CD14-positive monocyte (primary cell): ENCODE measurements at regions not wholly inside any gene's neighbourhood (a gene's known extent, or its start where the extent isn't known, plus 50 kb on each side); places are given as distances from the start of the nearest gene placed in this dataset.

Experiments
- DNase-seq, 3 donors: peaks; one replicate each; pipeline ENCODE4 v3.0.0-alpha.2; 2011 to 2022
- H2AFZ ChIP-seq: 2 replicates; pipeline ENCODE4 v1.6.0; 2012; ENCODE audit warnings: mild to moderate bottlenecking, low read depth, low read length, inconsistent platforms; ENCODE audit not compliant: insufficient read depth, poor library complexity, severe bottlenecking
- H3K27ac ChIP-seq, 2 donors: 1 replicate in 1 of 2; 2 replicates in 1 of 2; pipeline ENCODE4 v1.5.1; 2012 to 2013; ENCODE audit warnings: low read length in 2 of 2, control low read depth in 1 of 2, inconsistent platforms in 1 of 2, low read depth in 1 of 2, mild to moderate bottlenecking in 1 of 2
- H3K27me3 ChIP-seq, 2 donors: one replicate each; pipeline versions ENCODE4 v1.6.0 to v1.6.1; 2011 to 2013; ENCODE audit warnings: low read length in 2 of 2; ENCODE audit not compliant: control insufficient read depth in 2 of 2, insufficient read depth in 2 of 2
- H3K36me3 ChIP-seq, 2 donors: replicated peaks in 1 of 2; 1 replicate in 1 of 2; 2 replicates in 1 of 2; pipeline versions ENCODE4 v1.5.1 to v1.6.1; 2012 to 2013; ENCODE audit warnings: low read length in 2 of 2, control low read depth in 1 of 2, inconsistent platforms in 1 of 2, mild to moderate bottlenecking in 1 of 2; ENCODE audit not compliant: insufficient read depth in 2 of 2, control insufficient read depth in 1 of 2
- H3K4me1 ChIP-seq, 2 donors: 1 replicate in 1 of 2; 2 replicates in 1 of 2; pipeline versions ENCODE4 v1.5.1 to v1.6.1; 2012 to 2013; ENCODE audit warnings: low read length in 2 of 2, control low read depth in 1 of 2, inconsistent platforms in 1 of 2, mild to moderate bottlenecking in 1 of 2, moderate library complexity in 1 of 2; ENCODE audit not compliant: insufficient read depth in 2 of 2, control insufficient read depth in 1 of 2
- H3K4me2 ChIP-seq: replicated peaks from 2 replicates; pipeline ENCODE3; 2012; ENCODE audit warnings: low read length, moderate library complexity, mild to moderate bottlenecking; ENCODE audit not compliant: poor library complexity, severe bottlenecking; ENCODE audit errors: extremely low read depth
- H3K4me3 ChIP-seq, 3 experiments: fragments of 200-600 bp in 1 of 3; sonication (generic) in 1 of 3; replicated peaks in 1 of 3; 1 replicate in 2 of 3; 2 replicates in 1 of 3; pipeline ENCODE4 v1.5.1; 2011 to 2013; ENCODE audit warnings: low read length in 3 of 3, mild to moderate bottlenecking in 3 of 3, control low read depth in 2 of 3, low read depth in 2 of 3, inconsistent platforms in 1 of 3, moderate library complexity in 1 of 3
- H3K79me2 ChIP-seq: 2 replicates; pipeline ENCODE4 v1.6.0; 2012; ENCODE audit warnings: mild to moderate bottlenecking, control low read depth, inconsistent platforms, low read length, moderate library complexity; ENCODE audit not compliant: insufficient read depth
- H3K9ac ChIP-seq: 2 replicates; pipeline ENCODE4 v1.6.0; 2017; ENCODE audit warnings: low read length, mild to moderate bottlenecking; ENCODE audit not compliant: insufficient read depth, poor library complexity, severe bottlenecking
- H3K9me3 ChIP-seq, 2 donors: replicated peaks in 1 of 2; 1 replicate in 1 of 2; 2 replicates in 1 of 2; pipeline versions ENCODE4 v1.5.1 to v1.6.1; 2012 to 2013; ENCODE audit warnings: low read length in 2 of 2, control low read depth in 1 of 2; ENCODE audit not compliant: control insufficient read depth in 1 of 2, insufficient read depth in 1 of 2
- H4K20me1 ChIP-seq: 2 replicates; pipeline ENCODE4 v1.6.0; 2012; ENCODE audit warnings: mild to moderate bottlenecking, low read length, control low read depth, moderate library complexity; ENCODE audit not compliant: insufficient read depth
- H3K27ac Mint-ChIP-seq, 7 donors: one replicate each; pipeline ENCODE4 v1.8.0; 2020; ENCODE audit warnings: mild to moderate bottlenecking in 7 of 7, mixed read lengths in 7 of 7, moderate library complexity in 6 of 7, inconsistent platforms in 2 of 7
- H3K27me3 Mint-ChIP-seq, 3 donors: one replicate each; pipeline ENCODE4 v1.8.0; 2021 to 2022; ENCODE audit warnings: low read depth in 3 of 3, mild to moderate bottlenecking in 3 of 3, mixed read lengths in 3 of 3, moderate library complexity in 3 of 3, inconsistent platforms in 1 of 3
- H3K36me3 Mint-ChIP-seq, 2 donors: one replicate each; pipeline ENCODE4 v1.8.0; 2020; ENCODE audit warnings: mixed read lengths in 2 of 2, inconsistent platforms in 1 of 2, mild to moderate bottlenecking in 1 of 2
- H3K4me1 Mint-ChIP-seq: one replicate; pipeline ENCODE4 v1.8.0; 2020; ENCODE audit warnings: mild to moderate bottlenecking, mixed read lengths
- H3K4me3 Mint-ChIP-seq, 2 donors: one replicate each; pipeline ENCODE4 v1.8.0; 2020; ENCODE audit warnings: mild to moderate bottlenecking in 2 of 2, mixed read lengths in 2 of 2, moderate library complexity in 1 of 2
- H3K9me3 Mint-ChIP-seq, 7 donors: one replicate each; pipeline ENCODE4 v1.8.0; 2020 to 2022; ENCODE audit warnings: mixed read lengths in 7 of 7, mild to moderate bottlenecking in 6 of 7, moderate library complexity in 6 of 7, inconsistent platforms in 2 of 7
- WGBS: methylation state at CpG from one replicate; pipeline ENCODE4 v1.1.5; 2013; ENCODE audit warnings: missing lambda C conversion rate; ENCODE audit not compliant: insufficient coverage; 5-methylcytosine and 5-hydroxymethylcytosine counted together
- intact Hi-C, 2 donors: fragments of 100-400 bp; cut with micrococcal nuclease; formaldehyde crosslinking; loops; one replicate each; pipeline versions ENCODE4 v1.15.0 to v1.15.1; 2023
- TF ChIP-seq, protein P1 (sequence below): fragments of 200-600 bp; IDR thresholded peaks from one replicate; pipeline ENCODE4 v1.8.0; 2022; ENCODE audit warnings: antibody characterized with exemption, mild to moderate bottlenecking

- Mint-ChIP-seq H3K27ac (no peak overlapping the region), H3K9me3 (peaks cover 0 to 2% (median 0%) of the 10 kb centered on the region in 7 donors), H3K4me1 (peaks cover 4% of the 10 kb centered on the region), H3K4me3 (no peak overlapping the region), H3K36me3 (no peaks in the 10 kb centered on the region), H3K27me3 (peaks cover 0 to 7% (median 2%) of the 10 kb centered on the region in 3 donors)
- Histone ChIP-seq H4K20me1 (no peaks in the 10 kb centered on the region), H3K27ac (no peak overlapping the region), H3K36me3 (no peaks in the 10 kb centered on the region), H2AFZ (no peak overlapping the region), H3K79me2 (no peaks in the 10 kb centered on the region), H3K4me2 (no peak overlapping the region), H3K4me3 (no peak overlapping the region), H3K27me3 (no peaks in the 10 kb centered on the region), H3K4me1 (no peaks in the 10 kb centered on the region), H3K9me3 (no peaks in the 10 kb centered on the region), H3K9ac (no peak overlapping the region)
- TF ChIP-seq, protein P1, sequence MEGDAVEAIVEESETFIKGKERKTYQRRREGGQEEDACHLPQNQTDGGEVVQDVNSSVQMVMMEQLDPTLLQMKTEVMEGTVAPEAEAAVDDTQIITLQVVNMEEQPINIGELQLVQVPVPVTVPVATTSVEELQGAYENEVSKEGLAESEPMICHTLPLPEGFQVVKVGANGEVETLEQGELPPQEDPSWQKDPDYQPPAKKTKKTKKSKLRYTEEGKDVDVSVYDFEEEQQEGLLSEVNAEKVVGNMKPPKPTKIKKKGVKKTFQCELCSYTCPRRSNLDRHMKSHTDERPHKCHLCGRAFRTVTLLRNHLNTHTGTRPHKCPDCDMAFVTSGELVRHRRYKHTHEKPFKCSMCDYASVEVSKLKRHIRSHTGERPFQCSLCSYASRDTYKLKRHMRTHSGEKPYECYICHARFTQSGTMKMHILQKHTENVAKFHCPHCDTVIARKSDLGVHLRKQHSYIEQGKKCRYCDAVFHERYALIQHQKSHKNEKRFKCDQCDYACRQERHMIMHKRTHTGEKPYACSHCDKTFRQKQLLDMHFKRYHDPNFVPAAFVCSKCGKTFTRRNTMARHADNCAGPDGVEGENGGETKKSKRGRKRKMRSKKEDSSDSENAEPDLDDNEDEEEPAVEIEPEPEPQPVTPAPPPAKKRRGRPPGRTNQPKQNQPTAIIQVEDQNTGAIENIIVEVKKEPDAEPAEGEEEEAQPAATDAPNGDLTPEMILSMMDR = no peak
- WGBS = 96% methylated on average over 4 of the region's 8 CpGs
- intact Hi-C loops = loop anchor here in 1 of 2 donors (10.0 kb wide), 1 partner anchor 207 kb away; the partner anchor contains the start of gene TNPO1
- DNase-seq = no peak
Measured at GRCh38 chr5:72608297-72608696, 101.1 kb upstream of the ZNF366 start.

GRCh38 chr5:72607381-72607780 lies 100.2 kb upstream of the ZNF366 start:
- peaks cover 0 to 2% (median 0%) of the 10 kb centered on the region in 7 donors for H3K9me3 Mint-ChIP-seq
- no CpG with 5 or more reads among the region's 2 CpGs for WGBS
- no peak overlapping the region for H3K4me3 Mint-ChIP-seq
- intact Hi-C loops = loop anchor here in 1 of 2 donors (10.0 kb wide), 1 partner anchor 207 kb away; the partner anchor contains the start of gene TNPO1
- Histone ChIP-seq H3K9ac (no peak overlapping the region), H3K9me3 (no peaks in the 10 kb centered on the region), H4K20me1 (no peaks in the 10 kb centered on the region), H3K27ac (no peak overlapping the region), H2AFZ (no peak overlapping the region), H3K79me2 (no peaks in the 10 kb centered on the region), H3K36me3 (no peaks in the 10 kb centered on the region), H3K27me3 (no peaks in the 10 kb centered on the region), H3K4me1 (no peaks in the 10 kb centered on the region), H3K4me2 (no peak overlapping the region), H3K4me3 (no peak overlapping the region)
- no peak overlapping the region for H3K27ac Mint-ChIP-seq
- H3K27me3 Mint-ChIP-seq = peaks cover 0 to 8% (median 2%) of the 10 kb centered on the region in 3 donors
- TF ChIP-seq, protein P1 = no peak
- DNase-seq = no peak
- H3K4me1 Mint-ChIP-seq = peaks cover 4% of the 10 kb centered on the region
- no peaks in the 10 kb centered on the region for H3K36me3 Mint-ChIP-seq
